Dermis microvascular lymphatic vessel endothelial cell (primary cell): ENCODE measurements at regions not wholly inside any gene's neighbourhood (a gene's known extent, or its start where the extent isn't known, plus 50 kb on each side); places are given as distances from the start of the nearest gene placed in this dataset.

Experiments used
- DNase-seq, 2 donors: peaks; one replicate each; pipeline versions ENCODE4 v3.0.0 to v3.0.0-alpha.2; 2010; ENCODE audit warnings: low read depth in 2 of 2

DNA sequence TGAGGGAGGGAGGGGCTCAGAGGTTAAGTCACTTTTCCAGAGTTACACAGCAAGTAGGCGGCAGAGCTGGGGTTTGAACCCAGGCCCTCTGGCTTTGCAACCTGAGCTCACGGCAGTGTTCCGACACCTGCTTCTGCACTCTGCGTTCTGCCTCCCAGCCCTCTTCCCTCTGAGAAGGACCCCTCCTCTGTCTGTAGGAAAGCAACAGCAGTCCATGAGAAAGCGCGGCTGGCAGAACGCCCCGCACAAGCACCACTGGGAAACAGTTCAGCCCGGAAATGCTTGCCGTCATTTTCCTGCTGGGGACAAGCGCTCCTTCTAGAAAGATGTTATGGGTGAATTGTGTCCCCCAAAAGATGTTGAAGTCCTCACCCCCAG is 241.1 kb downstream of the NPHP4 start:
- DNase-seq: no peak

DNA sequence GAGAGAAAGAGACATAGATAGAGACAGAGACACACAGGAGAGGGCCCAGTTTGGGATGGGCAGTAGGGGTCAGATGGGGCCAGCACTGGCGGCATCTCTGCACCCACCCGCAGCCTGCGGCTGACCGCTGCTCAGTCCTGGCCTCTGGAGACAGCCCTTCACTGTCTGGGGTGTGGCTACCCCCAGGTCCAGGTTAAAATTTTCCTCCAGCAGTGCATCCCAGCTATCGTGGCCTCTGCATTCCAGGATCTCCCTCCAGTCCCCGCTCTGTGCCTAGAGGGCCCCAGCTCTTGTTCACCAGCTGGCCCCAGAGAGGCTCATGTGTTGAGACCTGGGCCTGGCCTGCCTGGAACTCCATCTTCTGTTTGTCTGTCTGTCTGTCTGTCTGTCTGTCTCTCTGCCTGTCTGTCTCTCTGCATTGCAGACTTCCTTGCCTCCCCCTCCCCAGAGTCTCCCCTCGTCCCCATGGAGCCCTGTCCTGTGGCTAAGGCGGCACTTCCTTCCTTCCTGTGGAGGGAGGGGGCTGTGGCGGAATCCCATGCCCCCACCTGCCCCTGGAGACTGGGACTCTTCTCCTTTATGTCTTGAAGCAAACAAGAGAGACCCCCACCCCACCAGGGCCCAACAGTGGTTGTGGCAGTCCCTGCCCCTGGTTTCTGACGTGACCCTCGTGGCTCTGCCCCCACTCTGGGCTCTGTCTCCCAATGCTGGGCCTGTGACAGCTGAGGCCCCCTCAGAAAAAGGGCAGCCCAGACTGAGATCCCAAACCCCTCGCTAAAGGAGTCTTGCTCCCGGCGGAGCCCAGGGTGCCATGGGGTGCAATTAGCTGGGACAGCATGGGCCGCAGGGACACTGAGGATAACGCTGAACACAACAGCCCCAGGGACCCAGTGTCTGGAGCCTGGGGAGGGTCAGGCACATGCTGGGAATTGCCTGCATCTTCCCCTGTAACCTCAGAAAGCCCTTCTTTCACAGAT is 241.8 kb downstream of the NPHP4 start:
- no peak for DNase-seq

DNA sequence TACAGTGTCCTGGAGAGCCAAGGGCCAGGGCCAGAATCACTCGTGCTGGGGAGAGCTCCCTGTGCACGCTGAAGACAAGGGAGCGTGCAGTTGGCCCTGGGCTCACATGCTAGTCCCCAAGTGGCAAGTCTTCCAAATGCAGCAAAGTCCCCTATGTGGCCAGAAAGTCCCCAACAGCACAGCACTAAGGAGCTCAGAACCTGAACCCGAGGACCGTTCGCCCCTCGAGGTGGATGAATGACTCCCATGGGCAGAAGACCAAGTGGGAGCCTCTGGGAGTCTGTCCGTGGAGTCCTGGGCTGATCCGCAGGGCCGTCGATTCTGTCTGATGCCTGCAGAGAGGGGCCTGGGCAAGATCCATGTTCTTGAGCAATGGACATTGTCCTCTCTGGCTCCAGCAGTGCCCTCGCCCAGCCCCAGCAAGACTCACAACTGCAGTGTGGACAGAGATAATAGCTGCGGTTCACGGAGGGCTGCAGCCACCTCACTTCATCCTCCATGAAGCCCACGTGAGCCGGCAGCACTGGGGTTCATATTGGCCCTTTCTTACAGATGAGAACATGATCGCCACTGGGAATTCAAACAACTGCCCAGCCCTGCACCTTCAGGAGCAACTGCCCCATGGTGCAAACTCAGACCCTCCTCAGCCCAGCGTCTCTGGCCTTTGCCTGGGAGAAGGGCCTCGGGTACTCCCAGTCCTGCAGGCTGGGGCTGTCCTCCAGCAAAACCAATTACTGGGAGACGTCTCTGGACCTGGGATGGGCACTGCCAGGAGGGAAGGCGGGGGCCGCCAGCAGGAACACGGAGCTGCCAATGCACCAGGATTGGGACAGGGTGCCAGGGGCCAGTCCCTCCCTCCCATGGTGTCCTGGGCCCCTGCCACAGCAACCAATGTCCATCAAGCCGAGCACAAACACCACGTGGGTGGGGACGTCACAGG is 243.7 kb downstream of the NPHP4 start:
- no peak for DNase-seq

DNA sequence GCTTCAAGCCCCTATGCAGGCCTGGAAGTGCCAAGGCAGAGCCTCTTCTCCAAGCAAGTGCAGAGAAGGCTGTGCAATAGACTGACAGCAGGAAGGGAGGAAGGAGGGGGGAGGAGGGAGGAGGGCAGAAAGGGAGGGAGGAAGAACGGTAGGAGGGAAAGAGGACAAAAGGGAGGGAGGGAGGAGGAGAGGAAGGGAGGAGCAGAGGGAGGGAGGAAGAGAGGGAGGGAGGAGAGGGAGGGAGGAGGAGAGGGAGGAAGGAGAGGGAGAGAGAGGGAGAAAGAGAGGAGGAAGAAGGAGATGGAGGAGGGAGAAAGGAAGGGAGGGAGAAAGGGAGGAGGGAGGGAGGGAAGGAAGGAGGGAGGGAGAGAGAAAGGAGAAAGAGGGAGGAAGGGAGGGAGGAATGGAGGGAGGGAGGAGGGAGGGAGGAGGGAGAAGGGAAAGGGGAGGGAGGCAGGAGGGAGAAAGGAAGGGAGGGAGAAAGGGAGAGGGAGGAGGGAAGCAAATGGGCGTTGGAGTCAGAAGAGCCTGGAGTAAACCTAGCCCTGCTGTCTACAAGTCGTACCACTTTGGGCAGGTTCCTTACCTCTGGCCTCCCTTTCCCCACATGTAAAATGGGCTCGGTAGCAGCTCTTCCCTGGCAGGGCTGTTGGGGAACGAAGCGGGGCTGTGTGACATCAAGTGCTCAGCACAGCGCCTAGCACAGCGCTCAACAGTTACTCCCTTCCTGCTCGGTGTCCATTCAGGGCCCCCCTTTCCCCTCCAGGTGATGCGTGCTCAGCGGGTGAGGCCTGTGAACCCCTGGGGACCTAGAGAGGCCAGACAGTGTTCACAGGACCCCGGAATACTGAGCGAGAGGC is 244.6 kb downstream of the NPHP4 start:
- no peak for DNase-seq

DNA sequence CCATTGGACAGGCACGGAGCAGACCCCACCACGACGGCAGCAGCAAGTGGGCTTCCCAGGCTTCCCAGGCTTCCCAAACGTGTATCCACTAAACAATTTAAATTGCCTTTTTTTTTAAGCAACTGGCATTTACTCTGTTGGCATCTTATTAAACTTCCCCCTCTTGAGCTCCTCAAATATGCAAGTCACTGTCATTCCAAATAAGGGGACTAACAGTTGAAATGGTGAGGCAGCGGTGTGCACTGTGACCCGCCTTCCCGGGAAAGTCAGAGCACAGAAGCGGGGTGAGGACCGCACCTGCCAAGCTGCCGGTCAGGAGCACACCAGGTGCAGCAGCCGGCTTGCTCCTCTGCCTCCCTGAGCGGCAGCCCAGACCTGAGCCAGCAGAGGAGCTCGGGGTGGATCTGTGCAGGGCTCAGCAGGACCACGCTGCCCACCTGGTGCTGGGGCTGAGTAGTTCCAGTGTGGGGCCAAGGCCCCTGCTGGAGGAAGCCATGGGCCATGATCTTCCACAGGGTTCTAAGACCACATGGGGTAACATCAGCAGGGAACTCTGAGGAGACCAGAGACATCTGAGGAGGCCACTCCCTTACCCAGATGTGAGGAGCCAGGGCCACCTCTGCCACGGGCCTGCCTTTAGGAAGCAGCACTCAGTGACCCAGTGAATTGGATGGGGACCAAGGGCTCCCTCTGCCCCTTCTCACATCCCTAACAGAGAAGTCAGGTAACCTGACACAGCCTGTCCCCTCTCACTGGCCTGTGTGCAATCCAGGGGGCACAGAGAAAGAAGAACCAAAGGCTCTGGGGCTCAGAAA is 245.4 kb downstream of the NPHP4 start:
- DNase-seq: no peak

DNA sequence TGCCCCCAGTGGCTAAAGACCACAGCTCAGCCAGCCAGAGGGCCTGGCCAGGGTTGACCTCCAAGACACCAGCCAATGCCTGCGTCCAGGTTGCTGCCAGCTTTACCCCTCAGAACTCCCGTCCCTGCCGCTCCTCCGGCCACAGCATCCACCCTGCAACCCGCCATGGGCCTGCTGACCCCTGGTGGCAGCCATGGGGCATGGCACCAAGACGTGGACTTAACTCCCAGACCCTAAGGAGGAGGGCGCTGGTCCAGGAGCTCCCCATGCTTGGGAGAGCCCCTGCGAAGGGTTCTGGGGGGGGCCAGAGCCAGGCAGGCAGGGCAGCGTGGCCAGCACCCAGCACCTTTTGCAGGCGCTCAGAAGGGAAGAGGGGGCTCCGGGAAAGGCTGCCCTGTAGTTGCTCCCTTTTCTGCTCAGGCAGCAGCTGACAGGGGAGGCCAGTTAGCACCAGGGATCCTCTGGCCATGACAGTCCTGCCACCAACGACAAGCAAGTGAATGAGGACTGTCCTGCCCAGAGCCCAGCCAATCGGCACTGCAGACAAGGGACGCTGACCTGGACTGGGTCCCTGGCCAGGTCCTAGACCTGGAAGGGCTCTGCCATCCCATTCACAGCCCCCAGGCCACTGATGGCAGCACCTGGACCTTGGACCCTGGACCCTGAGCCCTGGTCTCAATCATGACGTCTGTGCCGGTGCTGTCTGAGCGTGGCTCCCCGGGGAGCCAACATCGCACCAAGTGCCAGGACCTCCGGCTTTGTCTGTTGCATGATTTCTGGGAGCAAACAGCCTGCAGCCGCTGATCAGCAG is 246.2 kb downstream of the NPHP4 start:
- peak; percentile 16 to 51 for DNase-seq

DNA sequence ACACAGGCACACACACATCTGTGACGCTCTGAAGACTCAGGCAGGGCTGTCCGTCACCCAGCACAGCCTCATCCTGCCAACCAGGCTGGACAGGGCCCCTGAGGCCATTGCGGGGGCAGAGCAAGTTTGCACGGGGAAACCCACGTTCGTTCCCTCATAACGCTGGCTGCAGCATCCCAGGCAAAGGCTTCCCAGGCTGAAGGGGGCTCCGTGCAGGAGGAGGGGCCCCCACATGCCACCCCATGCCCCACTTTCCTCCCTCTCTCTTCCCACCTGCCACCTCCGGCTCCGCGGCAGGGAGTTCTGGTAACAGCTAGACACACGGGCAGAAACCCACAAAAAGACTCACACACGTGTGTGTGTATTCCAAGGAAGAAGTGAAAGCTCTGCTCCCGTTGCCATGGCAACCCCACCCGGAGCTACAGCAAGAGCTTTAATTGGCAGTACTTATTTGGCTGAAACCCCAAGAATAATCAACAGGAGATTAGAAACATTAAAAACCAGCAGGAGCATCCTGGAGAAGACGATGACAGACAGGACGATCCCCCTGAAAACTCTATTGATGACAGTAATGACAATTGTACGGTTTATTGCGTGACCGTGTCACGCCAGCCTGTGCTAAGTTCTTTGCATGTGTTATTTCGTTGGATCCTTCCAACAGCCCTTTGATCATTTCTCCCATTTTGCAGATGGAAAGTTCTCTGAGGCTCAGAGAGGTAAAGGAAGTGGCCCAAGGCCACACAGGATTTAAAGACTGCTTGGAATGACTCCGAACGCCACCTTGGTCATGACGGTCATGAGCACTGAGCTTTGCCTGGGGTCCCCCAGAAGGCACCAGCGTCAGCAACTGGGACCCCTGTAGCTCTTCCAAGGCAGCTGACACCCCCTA is 247.1 kb downstream of the NPHP4 start:
- no peak for DNase-seq

DNA sequence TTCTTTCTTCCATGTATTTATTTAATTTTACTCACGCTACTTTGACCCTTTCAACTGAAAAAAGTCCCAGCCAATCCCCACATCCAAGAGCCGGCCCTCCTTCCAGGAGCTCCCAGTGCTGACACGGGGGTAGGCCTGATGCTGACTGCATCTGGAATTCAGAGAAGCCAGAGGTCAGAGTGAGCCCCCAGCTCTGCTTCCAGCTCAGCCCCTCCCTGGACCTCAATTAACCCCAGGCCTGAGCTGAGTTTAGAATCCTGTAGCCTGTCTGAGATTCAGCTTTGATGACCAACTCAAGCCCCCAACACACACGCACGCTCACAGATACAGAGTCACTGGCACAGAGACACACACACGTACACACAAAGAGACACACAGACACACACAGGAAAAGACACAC is 247.9 kb downstream of the NPHP4 start:
- DNase-seq: no peak

DNA sequence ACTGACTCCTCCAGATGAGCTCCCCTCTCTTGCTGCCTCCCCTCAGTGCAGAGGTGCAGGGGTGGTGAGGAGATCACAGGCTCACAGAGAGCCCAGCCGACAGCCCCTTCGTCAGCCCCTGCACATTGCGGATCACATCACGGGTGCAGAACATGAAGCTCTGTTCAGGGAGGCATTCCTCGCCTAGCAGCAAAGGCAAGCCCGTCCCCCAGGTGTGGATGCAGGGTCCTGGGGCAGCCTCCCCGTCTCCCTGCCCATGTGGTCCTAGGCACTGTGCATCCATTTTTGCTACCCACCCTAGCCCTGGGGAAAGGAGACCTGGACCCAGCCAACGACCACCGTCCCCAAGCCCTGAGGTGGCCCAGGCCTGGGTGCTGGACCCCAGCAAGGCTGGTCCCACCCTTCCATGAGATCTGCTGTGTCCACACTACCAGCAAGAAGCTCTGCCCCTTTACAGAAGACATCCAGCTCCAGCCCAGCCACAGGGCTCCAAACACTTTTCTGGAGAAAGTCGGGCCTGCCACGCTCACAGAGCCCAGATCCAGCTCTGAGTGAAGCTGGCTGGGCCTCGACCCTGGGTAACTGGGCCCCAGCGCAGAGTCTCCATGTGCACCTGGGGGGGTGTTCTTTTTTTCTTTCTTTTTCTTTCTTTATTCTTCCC is 248.7 kb downstream of the NPHP4 start:
- DNase-seq: no peak

DNA sequence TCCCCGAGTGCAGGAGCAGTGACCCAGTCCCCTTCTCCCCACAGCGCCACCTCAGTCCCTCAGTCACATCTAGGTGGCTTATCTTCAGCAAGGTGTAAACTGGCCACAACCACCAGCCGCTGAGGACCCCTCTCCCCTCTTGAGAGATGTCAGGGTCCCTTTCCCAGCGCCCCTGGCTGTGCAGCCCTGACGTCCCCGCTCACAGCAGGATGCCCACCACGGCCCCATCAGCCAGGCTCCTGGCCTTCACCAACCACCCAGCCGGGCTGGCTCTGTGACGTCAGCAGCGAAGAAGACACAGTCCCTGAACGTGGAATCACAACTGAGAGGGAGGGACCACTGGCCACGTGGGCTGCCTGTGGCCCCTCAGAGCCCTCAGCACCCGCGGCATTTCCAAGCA is 249.4 kb downstream of the NPHP4 start:
- no peak for DNase-seq

DNA sequence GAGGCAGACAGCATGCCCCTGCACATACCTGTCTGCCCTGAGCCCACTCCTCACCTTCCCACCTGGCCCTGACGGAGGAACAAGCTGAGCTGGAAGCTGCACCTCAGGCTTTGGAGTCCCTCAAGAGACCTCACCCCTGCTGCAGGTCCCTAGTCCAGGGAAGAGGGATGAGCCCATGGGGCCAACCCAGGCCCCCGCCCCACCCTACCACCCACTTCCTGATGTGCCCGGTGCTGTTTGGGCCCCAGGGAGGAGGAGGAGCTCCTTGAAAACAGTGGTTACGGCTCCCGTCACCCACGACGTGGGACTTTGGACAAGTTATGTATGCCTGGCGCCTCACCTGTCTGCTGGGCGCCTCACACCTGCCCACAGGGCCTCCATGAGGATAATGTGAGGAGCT is 250.2 kb downstream of the NPHP4 start:
- no peak for DNase-seq

DNA sequence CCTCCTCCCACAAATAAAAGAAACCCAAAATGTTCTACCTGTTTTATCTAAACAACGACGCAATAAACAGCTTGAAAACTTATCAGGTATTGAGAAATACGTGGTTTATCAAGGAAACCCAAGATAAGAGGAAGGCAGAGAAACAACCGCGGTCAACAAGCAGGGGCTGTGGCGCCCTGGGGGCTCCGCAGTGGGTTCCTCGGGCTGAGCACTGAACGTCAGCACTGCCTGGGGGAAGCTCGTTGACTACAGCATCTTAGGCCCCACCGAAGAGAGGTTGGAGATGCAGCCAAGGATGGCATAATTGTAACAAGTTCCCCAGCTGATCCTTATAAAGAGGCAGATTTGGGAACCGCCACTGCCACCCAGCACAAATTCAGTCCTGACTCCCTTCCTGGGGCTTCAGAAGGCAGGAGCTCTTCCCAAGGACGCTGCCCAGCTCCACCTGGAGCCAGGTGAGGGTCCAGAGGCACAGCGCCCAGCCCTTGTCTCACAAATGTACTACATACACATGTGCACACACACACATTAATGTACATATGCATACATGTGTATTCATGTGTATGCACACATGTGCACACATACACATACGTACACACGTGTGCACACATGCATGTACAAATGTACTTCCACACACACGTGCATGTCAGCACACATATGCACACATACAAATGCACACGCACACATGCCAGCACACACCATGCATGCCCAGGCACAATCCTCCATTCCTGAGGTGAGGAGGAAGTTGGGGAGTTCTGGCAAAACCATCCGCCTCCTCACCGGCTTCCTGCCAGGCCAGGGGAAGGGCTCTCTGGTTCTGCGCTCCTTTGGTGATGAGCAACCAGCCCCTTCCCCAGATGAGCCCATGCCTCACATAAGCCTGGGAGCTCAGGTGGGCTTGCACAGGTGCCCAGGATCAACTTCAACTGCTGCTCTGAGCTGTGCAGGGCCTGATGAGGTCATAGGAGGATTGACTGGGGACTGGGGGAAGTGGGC is 251.1 kb downstream of the NPHP4 start:
- no peak for DNase-seq

DNA sequence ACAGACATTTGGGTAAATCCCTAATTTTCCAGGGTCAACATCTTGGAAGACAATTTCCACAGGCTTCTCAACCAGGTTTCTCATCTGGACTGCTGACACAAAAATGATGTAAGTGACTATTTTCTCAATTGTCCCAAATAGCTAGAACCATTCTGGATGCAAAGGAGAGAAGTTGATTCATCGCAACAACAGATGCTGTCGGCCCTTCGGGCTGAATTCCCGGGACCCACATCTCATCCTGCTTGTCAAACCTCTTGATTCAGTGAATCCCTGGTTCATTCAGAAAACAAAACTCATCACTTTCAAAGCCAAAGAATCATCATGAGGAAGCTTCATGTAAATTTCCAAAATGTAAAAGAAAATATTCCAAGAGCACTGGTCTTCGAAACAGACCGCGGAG is 251.8 kb downstream of the NPHP4 start:
- DNase-seq: no peak

DNA sequence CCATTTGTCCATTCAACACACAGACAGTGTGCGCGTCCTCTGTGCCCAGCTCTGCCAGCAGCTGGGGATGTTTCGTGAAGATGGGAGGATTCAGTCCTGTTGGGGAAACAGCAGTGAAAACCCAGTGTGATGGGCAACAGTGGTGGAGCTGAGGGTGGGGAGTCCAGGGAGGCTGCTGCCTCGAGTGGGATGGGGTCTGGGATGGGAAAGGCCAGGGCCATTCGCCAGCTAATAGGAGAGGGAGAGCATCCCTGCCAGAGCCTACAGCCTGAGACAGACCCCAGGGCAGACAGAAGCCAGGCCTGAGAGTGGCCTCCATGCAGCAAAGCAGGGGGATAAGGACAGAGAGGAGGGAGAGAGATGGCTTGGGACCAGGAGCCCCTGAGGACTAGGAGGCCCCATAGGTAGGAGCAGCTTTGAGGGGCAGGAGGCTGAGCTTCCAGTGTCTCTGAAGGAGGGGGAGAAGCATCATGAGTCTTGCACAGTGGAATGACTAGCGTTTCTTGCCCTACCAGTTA is 252.6 kb downstream of the NPHP4 start:
- DNase-seq: no peak

DNA sequence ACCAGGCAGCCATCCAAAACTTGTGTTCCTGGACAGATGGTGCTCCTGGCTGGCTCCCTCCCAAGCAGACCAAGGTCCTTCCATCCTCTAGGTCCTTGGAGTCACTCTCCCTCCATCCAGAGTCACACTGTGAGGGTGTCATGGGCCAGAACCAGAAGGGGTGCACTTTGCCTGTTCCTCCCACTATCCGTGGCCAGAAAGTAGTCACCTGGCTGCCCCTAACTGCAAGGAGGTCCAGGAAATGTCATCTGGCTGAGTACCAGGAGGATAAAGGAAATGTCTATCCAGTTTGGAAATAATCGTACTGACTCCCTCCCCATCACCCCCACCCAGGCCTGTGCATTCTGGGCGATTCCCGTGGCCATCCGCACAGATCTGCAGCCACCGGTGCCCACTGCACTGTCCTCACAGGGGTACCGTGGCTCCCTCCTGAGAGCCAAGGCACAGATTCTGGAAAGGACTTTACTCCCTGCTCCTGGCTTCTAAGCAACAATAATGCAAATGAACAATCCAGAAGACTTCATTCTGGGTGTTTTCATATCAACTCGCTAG is 253.2 kb downstream of the NPHP4 start:
- DNase-seq: no peak

DNA sequence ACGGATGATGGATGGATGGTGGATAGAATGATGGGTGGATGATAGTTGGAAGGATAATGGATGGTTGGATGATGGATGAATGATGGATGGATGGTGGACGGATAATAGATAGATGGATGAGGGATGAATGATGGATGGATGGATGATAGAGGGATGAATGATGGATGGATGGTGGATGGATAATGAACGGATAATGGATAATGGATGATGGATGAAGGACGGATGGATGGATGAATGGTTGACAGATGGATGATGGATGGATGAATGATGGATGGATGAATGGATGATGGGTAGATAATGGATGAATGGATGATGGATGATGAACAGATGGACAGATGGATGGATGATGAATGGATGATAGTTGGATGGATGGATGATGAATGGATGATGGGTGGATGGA is 255.1 kb downstream of the NPHP4 start:
- DNase-seq: no peak
